ENCODE measurements at regions not wholly inside any gene's neighbourhood (a gene's known extent, or its start where the extent isn't known, plus 50 kb on each side); places are given as distances from the start of the nearest gene placed in this dataset.
A peak's percentile ranks its signal among the peaks of the same experiment; 100 is the strongest.
"Not testable (repeated sequence)": the region's sequence is repeated elsewhere in the genome, so short reads cannot be mapped to it uniquely, and the experiment has no call there.

- Mint-ChIP-seq H3K4me3 (no peak overlapping the region), H3K4me1 (ENCODE audit: low read depth) (no peaks in the 10 kb centered on the region), H3K27me3 (peaks cover 5% of the 10 kb centered on the region), H3K9me3 (no peaks in the 10 kb centered on the region), H3K27ac (no peak overlapping the region), H3K36me3 (ENCODE audit: low read depth) (no peaks in the 10 kb centered on the region)
- no peak for DNase-seq
Observed at GRCh38 chr9:7439355-7439995, 360.1 kb downstream of the DMAC1 start.

- Mint-ChIP-seq H3K27me3 (peaks cover 5% of the 10 kb centered on the region), H3K36me3 (ENCODE audit: low read depth) (no peaks in the 10 kb centered on the region), H3K27ac (no peak overlapping the region), H3K4me3 (no peak overlapping the region), H3K9me3 (peaks cover 6% of the 10 kb centered on the region), H3K4me1 (ENCODE audit: low read depth) (no peaks in the 10 kb centered on the region)
- DNase-seq = no peak
Observed at GRCh38 chr9:7436754-7437153, 362.8 kb downstream of the DMAC1 start.

GRCh38 chr9:7433508-7434292 is 365.9 kb downstream of the DMAC1 start:
- Mint-ChIP-seq H3K4me3 (no peak overlapping the region), H3K27ac (no peak overlapping the region), H3K9me3 (peaks cover 16% of the 10 kb centered on the region), H3K4me1 (ENCODE audit: low read depth) (no peaks in the 10 kb centered on the region), H3K36me3 (ENCODE audit: low read depth) (no peaks in the 10 kb centered on the region), H3K27me3 (peaks cover 10% of the 10 kb centered on the region)
- no peak for DNase-seq

GRCh38 chr9:7432989-7433388 is 366.6 kb downstream of the DMAC1 start:
- Mint-ChIP-seq H3K27me3 (peaks cover 10% of the 10 kb centered on the region), H3K4me1 (ENCODE audit: low read depth) (no peaks in the 10 kb centered on the region), H3K27ac (no peak overlapping the region), H3K36me3 (ENCODE audit: low read depth) (no peaks in the 10 kb centered on the region), H3K9me3 (peaks cover 16% of the 10 kb centered on the region), H3K4me3 (no peak overlapping the region)
- DNase-seq = no peak

GRCh38 chr9:7417397-7417796 is 382.2 kb downstream of the DMAC1 start:
- H3K27me3 Mint-ChIP-seq; H3K4me1 Mint-ChIP-seq (ENCODE audit: low read depth); H3K4me3 Mint-ChIP-seq; H3K27ac Mint-ChIP-seq; H3K9me3 Mint-ChIP-seq; H3K36me3 Mint-ChIP-seq (ENCODE audit: low read depth); DNase-seq: not testable (repeated sequence)

GRCh38 chr9:7415836-7416235 is 383.7 kb downstream of the DMAC1 start:
- H3K36me3 Mint-ChIP-seq (ENCODE audit: low read depth) = no peaks in the 10 kb centered on the region
- DNase-seq = no peak
- peaks cover 4% of the 10 kb centered on the region for H3K27me3 Mint-ChIP-seq
- no peak overlapping the region for H3K27ac Mint-ChIP-seq
- H3K4me3 Mint-ChIP-seq = no peak overlapping the region
- no peaks in the 10 kb centered on the region for H3K9me3 Mint-ChIP-seq
- H3K4me1 Mint-ChIP-seq (ENCODE audit: low read depth) = no peaks in the 10 kb centered on the region

- Mint-ChIP-seq H3K36me3 (ENCODE audit: low read depth) (no peaks in the 10 kb centered on the region), H3K4me3 (no peak overlapping the region), H3K27me3 (peaks cover 34% of the 10 kb centered on the region), H3K4me1 (ENCODE audit: low read depth) (peaks cover 16% of the 10 kb centered on the region), H3K9me3 (no peaks in the 10 kb centered on the region), H3K27ac (no peak overlapping the region)
- no peak for DNase-seq
Observed at GRCh38 chr9:7408845-7409244, 390.7 kb downstream of the DMAC1 start.

- Mint-ChIP-seq H3K9me3 (no peaks in the 10 kb centered on the region), H3K36me3 (ENCODE audit: low read depth) (no peaks in the 10 kb centered on the region), H3K4me1 (ENCODE audit: low read depth) (peaks cover 16% of the 10 kb centered on the region), H3K27me3 (peaks cover 44% of the 10 kb centered on the region), H3K4me3 (no peak overlapping the region), H3K27ac (no peak overlapping the region)
- DNase-seq = no peak
Observed at GRCh38 chr9:7407246-7407645, 392.3 kb downstream of the DMAC1 start.

- Mint-ChIP-seq H3K9me3 (no peaks in the 10 kb centered on the region), H3K36me3 (ENCODE audit: low read depth) (no peaks in the 10 kb centered on the region), H3K27me3 (peaks cover 43% of the 10 kb centered on the region), H3K4me3 (no peak overlapping the region), H3K27ac (peak overlapping the region; percentile 1), H3K4me1 (ENCODE audit: low read depth) (peaks cover 16% of the 10 kb centered on the region)
- DNase-seq = no peak
Observed at GRCh38 chr9:7405924-7406604, 393.5 kb downstream of the DMAC1 start.

GRCh38 chr9:7403839-7404487 is 395.6 kb downstream of the DMAC1 start:
- no peak overlapping the region for H3K27ac Mint-ChIP-seq
- H3K9me3 Mint-ChIP-seq = no peaks in the 10 kb centered on the region
- peaks cover 43% of the 10 kb centered on the region for H3K27me3 Mint-ChIP-seq
- H3K4me1 Mint-ChIP-seq (ENCODE audit: low read depth) = peaks cover 16% of the 10 kb centered on the region
- no peaks in the 10 kb centered on the region for H3K36me3 Mint-ChIP-seq (ENCODE audit: low read depth)
- H3K4me3 Mint-ChIP-seq = no peak overlapping the region
- no peak for DNase-seq

GRCh38 chr9:7403028-7403389 is 396.6 kb downstream of the DMAC1 start:
- Mint-ChIP-seq H3K27ac (no peak overlapping the region), H3K36me3 (ENCODE audit: low read depth) (no peaks in the 10 kb centered on the region), H3K4me3 (no peak overlapping the region), H3K4me1 (ENCODE audit: low read depth) (peaks cover 16% of the 10 kb centered on the region), H3K9me3 (no peaks in the 10 kb centered on the region), H3K27me3 (peaks cover 40% of the 10 kb centered on the region)
- DNase-seq = no peak

GRCh38 chr9:7402334-7403027 is 397.1 kb downstream of the DMAC1 start:
- no peaks in the 10 kb centered on the region for H3K36me3 Mint-ChIP-seq (ENCODE audit: low read depth)
- H3K9me3 Mint-ChIP-seq = no peaks in the 10 kb centered on the region
- no peak overlapping the region for H3K4me3 Mint-ChIP-seq
- no peak overlapping the region for H3K27ac Mint-ChIP-seq
- H3K4me1 Mint-ChIP-seq (ENCODE audit: low read depth) = peaks cover 16% of the 10 kb centered on the region
- peaks cover 36% of the 10 kb centered on the region for H3K27me3 Mint-ChIP-seq
- DNase-seq = no peak

- Mint-ChIP-seq H3K9me3 (no peaks in the 10 kb centered on the region), H3K4me1 (ENCODE audit: low read depth) (peaks cover 5% of the 10 kb centered on the region), H3K27ac (no peak overlapping the region), H3K27me3 (peaks cover 32% of the 10 kb centered on the region), H3K36me3 (ENCODE audit: low read depth) (no peaks in the 10 kb centered on the region), H3K4me3 (no peak overlapping the region)
- DNase-seq = no peak
Observed at GRCh38 chr9:7401116-7401515, 398.5 kb downstream of the DMAC1 start.

- H3K4me3 Mint-ChIP-seq = no peak overlapping the region
- peaks cover 7% of the 10 kb centered on the region for H3K27me3 Mint-ChIP-seq
- no peak overlapping the region for H3K27ac Mint-ChIP-seq
- DNase-seq = no peak
- no peaks in the 10 kb centered on the region for H3K9me3 Mint-ChIP-seq
- H3K4me1 Mint-ChIP-seq (ENCODE audit: low read depth) = no peaks in the 10 kb centered on the region
- H3K36me3 Mint-ChIP-seq (ENCODE audit: low read depth) = no peaks in the 10 kb centered on the region
Observed at GRCh38 chr9:7394002-7394774, 405.4 kb downstream of the DMAC1 start.

Data from activated T-cell treated with anti-CD3 and anti-CD28 coated beads, Interleukin-2, amount 50 U/mL, for 24 hours (primary cell).